ENCODE measurements at regions not wholly inside any gene's neighbourhood (a gene's known extent, or its start where the extent isn't known, plus 50 kb on each side); places are given as distances from the start of the nearest gene placed in this dataset.

DNA sequence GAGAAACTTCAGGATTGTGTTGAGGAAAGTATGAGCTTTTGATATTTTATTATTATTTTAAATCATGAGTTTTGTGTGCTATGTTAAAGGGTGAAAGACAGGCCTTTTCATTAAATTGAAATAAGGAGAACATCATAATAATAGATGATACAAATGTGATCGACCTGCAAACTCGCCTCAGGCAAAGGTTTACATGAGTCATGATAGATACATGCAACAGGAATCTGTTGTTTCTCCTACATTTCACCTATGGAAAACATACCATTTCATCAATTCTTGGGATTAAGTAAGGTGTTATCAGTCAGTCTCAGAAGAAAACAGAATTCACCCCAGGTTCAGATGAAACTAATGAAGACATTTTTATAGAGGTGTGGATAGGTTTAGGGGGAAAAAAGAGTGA, 1992.5 kb upstream of the PIK3C3 start:
- no peak overlapping the region for H3K4me2 ChIP-seq (ENCODE audit: low read length, poor library complexity, severe bottlenecking)
- no peak overlapping the region for H4K91ac ChIP-seq (ENCODE audit: low read length)
- no peak overlapping the region for H2BK120ac ChIP-seq (ENCODE audit: low read depth, low read length)
- no peak for DNase-seq
- no CpG with 5 or more reads among the region's 2 CpGs for WGBS
- H3K4ac ChIP-seq (ENCODE audit: low read depth in 1 of 2, low read length in 2 of 2) = no peak overlapping the region
- H3K4me3 ChIP-seq (ENCODE audit: insufficient read depth in 1 of 2, low read depth in 1 of 2, low read length in 2 of 2) = no peak overlapping the region
- H3K9ac ChIP-seq (ENCODE audit: low read length) = no peak overlapping the region
- no peak overlapping the region for H3K23ac ChIP-seq (ENCODE audit: low read length in 2 of 2)
- H2AK5ac ChIP-seq (ENCODE audit: low read length, severe bottlenecking) = no peak overlapping the region
- H4K8ac ChIP-seq (ENCODE audit: low read length) = no peak overlapping the region
- no peak overlapping the region for H2BK12ac ChIP-seq (ENCODE audit: low read length in 2 of 2)
- H2AFZ ChIP-seq (ENCODE audit: low read depth, low read length) = no peak overlapping the region
- H3K9me3 ChIP-seq (ENCODE audit: control insufficient read depth, low read length) = no peaks in the 10 kb centered on the region
- H3K36me3 ChIP-seq (ENCODE audit: control insufficient read depth in 1 of 2, insufficient read depth in 2 of 2, low read depth in 1 of 2, low read length in 2 of 2) = no peaks in the 10 kb centered on the region
- H2BK5ac ChIP-seq (ENCODE audit: low read depth, low read length, poor library complexity, severe bottlenecking) = no peak overlapping the region
- no peak overlapping the region for H3K18ac ChIP-seq (ENCODE audit: low read depth in 1 of 2, low read length in 2 of 2)
- no peaks in the 10 kb centered on the region for H3K27me3 ChIP-seq (ENCODE audit: control insufficient read depth in 1 of 2, insufficient read depth in 1 of 2, low read length in 2 of 2)
- H3K27ac ChIP-seq (ENCODE audit: low read length, poor library complexity, severe bottlenecking) = no peak overlapping the region
- H3K4me1 ChIP-seq (ENCODE audit: control insufficient read depth, insufficient read depth, low read depth, low read length) = no peaks in the 10 kb centered on the region
- H2BK15ac ChIP-seq (ENCODE audit: low read depth, poor library complexity, severe bottlenecking) = no peak overlapping the region
- no peak overlapping the region for H3K14ac ChIP-seq (ENCODE audit: low read length in 2 of 2)
- H3K79me1 ChIP-seq (replicated peaks; ENCODE audit: low read length, poor library complexity, severe bottlenecking) = no peaks in the 10 kb centered on the region

DNA sequence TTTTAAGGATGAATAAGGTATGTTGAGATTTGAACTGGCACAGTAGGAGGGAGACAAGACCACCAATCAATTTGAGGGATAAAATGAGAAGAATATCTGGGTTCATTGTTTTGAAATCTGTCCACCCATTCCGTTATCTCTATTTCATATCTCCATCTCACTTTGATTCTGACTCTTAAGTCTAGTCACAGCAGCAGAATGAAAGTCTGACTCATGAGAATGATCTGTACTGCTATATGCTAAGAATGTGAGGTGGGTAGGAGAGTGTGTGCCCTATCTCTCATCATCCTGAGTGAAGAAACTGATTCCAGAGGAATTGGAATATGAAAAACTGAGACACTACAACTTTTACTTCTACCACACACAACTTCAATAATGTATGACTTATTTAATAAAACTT, 1994.5 kb upstream of the PIK3C3 start:
- Histone ChIP-seq H3K27me3 (ENCODE audit: control insufficient read depth in 1 of 2, insufficient read depth in 1 of 2, low read length in 2 of 2) (no peaks in the 10 kb centered on the region), H3K18ac (ENCODE audit: low read depth in 1 of 2, low read length in 2 of 2) (no peak overlapping the region), H3K36me3 (ENCODE audit: control insufficient read depth in 1 of 2, insufficient read depth in 2 of 2, low read depth in 1 of 2, low read length in 2 of 2) (no peaks in the 10 kb centered on the region), H3K9me3 (ENCODE audit: control insufficient read depth, low read length) (no peaks in the 10 kb centered on the region), H2AFZ (ENCODE audit: low read depth, low read length) (no peak overlapping the region), H2BK120ac (ENCODE audit: low read depth, low read length) (no peak overlapping the region), H3K14ac (ENCODE audit: low read length in 2 of 2) (no peak overlapping the region), H3K27ac (ENCODE audit: low read length, poor library complexity, severe bottlenecking) (no peak overlapping the region), H2BK5ac (ENCODE audit: low read depth, low read length, poor library complexity, severe bottlenecking) (no peak overlapping the region), H3K4me1 (ENCODE audit: control insufficient read depth, insufficient read depth, low read depth, low read length) (no peaks in the 10 kb centered on the region), H2AK5ac (ENCODE audit: low read length, severe bottlenecking) (no peak overlapping the region), H3K9ac (ENCODE audit: low read length) (no peak overlapping the region), H3K79me1 (replicated peaks; ENCODE audit: low read length, poor library complexity, severe bottlenecking) (no peaks in the 10 kb centered on the region), H3K4ac (ENCODE audit: low read depth in 1 of 2, low read length in 2 of 2) (no peak overlapping the region), H2BK12ac (ENCODE audit: low read length in 2 of 2) (no peak overlapping the region), H2BK15ac (ENCODE audit: low read depth, poor library complexity, severe bottlenecking) (no peak overlapping the region), H4K91ac (ENCODE audit: low read length) (no peak overlapping the region), H4K8ac (ENCODE audit: low read length) (no peak overlapping the region), H3K23ac (ENCODE audit: low read length in 2 of 2) (no peak overlapping the region), H3K4me3 (ENCODE audit: insufficient read depth in 1 of 2, low read depth in 1 of 2, low read length in 2 of 2) (no peak overlapping the region), H3K4me2 (ENCODE audit: low read length, poor library complexity, severe bottlenecking) (no peak overlapping the region)
- WGBS = no CpG with 5 or more reads among the region's 1 CpG
- no peak for DNase-seq

DNA sequence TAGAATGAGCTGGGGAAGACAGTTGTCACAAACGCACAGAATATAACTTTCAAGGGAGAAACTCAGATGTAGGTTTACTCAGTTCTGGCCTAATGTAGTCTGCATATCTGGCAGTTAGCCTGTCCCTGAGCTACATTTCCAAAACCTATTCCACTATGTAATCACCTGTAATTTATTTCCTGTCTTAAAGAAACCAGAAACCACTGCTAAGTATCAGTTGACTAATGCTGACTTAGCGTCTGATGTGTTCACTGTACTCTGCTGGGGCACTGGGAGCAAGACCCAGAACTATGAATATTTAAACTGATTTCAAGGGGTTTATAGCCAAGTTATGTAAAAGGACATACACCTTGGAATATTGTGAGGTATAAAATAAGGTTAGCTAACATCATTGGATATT, 1995.2 kb upstream of the PIK3C3 start:
- H3K4me3 ChIP-seq (ENCODE audit: insufficient read depth in 1 of 2, low read depth in 1 of 2, low read length in 2 of 2) = no peak overlapping the region
- no peak overlapping the region for H2AK5ac ChIP-seq (ENCODE audit: low read length, severe bottlenecking)
- WGBS = 91% methylated on average over 2 of the region's 2 CpGs
- H2BK12ac ChIP-seq (ENCODE audit: low read length in 2 of 2) = no peak overlapping the region
- no peak overlapping the region for H3K27ac ChIP-seq (ENCODE audit: low read length, poor library complexity, severe bottlenecking)
- no peak overlapping the region for H3K4me2 ChIP-seq (ENCODE audit: low read length, poor library complexity, severe bottlenecking)
- no peaks in the 10 kb centered on the region for H3K9me3 ChIP-seq (ENCODE audit: control insufficient read depth, low read length)
- no peaks in the 10 kb centered on the region for H3K27me3 ChIP-seq (ENCODE audit: control insufficient read depth in 1 of 2, insufficient read depth in 1 of 2, low read length in 2 of 2)
- no peak overlapping the region for H4K8ac ChIP-seq (ENCODE audit: low read length)
- H3K18ac ChIP-seq (ENCODE audit: low read depth in 1 of 2, low read length in 2 of 2) = no peak overlapping the region
- H2BK120ac ChIP-seq (ENCODE audit: low read depth, low read length) = no peak overlapping the region
- no peak overlapping the region for H3K4ac ChIP-seq (ENCODE audit: low read depth in 1 of 2, low read length in 2 of 2)
- no peak overlapping the region for H2AFZ ChIP-seq (ENCODE audit: low read depth, low read length)
- H2BK15ac ChIP-seq (ENCODE audit: low read depth, poor library complexity, severe bottlenecking) = no peak overlapping the region
- no peak overlapping the region for H3K14ac ChIP-seq (ENCODE audit: low read length in 2 of 2)
- no peak overlapping the region for H2BK5ac ChIP-seq (ENCODE audit: low read depth, low read length, poor library complexity, severe bottlenecking)
- no peaks in the 10 kb centered on the region for H3K36me3 ChIP-seq (ENCODE audit: control insufficient read depth in 1 of 2, insufficient read depth in 2 of 2, low read depth in 1 of 2, low read length in 2 of 2)
- H3K79me1 ChIP-seq (replicated peaks; ENCODE audit: low read length, poor library complexity, severe bottlenecking) = no peaks in the 10 kb centered on the region
- H3K4me1 ChIP-seq (ENCODE audit: control insufficient read depth, insufficient read depth, low read depth, low read length) = no peaks in the 10 kb centered on the region
- H3K9ac ChIP-seq (ENCODE audit: low read length) = no peak overlapping the region
- no peak for DNase-seq
- no peak overlapping the region for H3K23ac ChIP-seq (ENCODE audit: low read length in 2 of 2)
- H4K91ac ChIP-seq (ENCODE audit: low read length) = no peak overlapping the region

DNA sequence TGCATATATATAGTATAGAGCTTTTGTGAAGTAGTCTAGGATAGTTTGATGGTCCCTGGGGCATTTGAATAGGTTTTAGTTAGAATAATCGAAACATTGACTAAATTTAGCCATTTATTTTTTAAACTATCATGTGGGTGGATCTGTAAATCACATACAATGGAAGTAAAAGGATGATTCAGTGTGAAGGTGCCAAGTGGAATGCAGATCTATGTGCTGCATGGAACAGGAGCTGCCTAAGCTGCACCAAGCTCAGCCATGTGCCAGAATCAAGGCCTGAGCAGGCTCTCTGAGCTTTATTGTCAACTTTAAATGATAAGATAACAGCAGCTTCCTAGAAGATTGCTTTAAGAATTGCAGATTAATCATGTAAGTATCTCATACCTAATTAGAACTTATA, 1996.2 kb upstream of the PIK3C3 start:
- H3K36me3 ChIP-seq (ENCODE audit: control insufficient read depth in 1 of 2, insufficient read depth in 2 of 2, low read depth in 1 of 2, low read length in 2 of 2) = no peaks in the 10 kb centered on the region
- H3K4me2 ChIP-seq (ENCODE audit: low read length, poor library complexity, severe bottlenecking) = no peak overlapping the region
- no peak overlapping the region for H2BK15ac ChIP-seq (ENCODE audit: low read depth, poor library complexity, severe bottlenecking)
- H2BK120ac ChIP-seq (ENCODE audit: low read depth, low read length) = no peak overlapping the region
- H2AK5ac ChIP-seq (ENCODE audit: low read length, severe bottlenecking) = no peak overlapping the region
- no peak overlapping the region for H2AFZ ChIP-seq (ENCODE audit: low read depth, low read length)
- no peaks in the 10 kb centered on the region for H3K79me1 ChIP-seq (replicated peaks; ENCODE audit: low read length, poor library complexity, severe bottlenecking)
- H4K8ac ChIP-seq (ENCODE audit: low read length) = no peak overlapping the region
- H4K91ac ChIP-seq (ENCODE audit: low read length) = no peak overlapping the region
- H3K18ac ChIP-seq (ENCODE audit: low read depth in 1 of 2, low read length in 2 of 2) = no peak overlapping the region
- H3K4me1 ChIP-seq (ENCODE audit: control insufficient read depth, insufficient read depth, low read depth, low read length) = no peaks in the 10 kb centered on the region
- no peak overlapping the region for H2BK12ac ChIP-seq (ENCODE audit: low read length in 2 of 2)
- no peaks in the 10 kb centered on the region for H3K9me3 ChIP-seq (ENCODE audit: control insufficient read depth, low read length)
- no peaks in the 10 kb centered on the region for H3K27me3 ChIP-seq (ENCODE audit: control insufficient read depth in 1 of 2, insufficient read depth in 1 of 2, low read length in 2 of 2)
- no peak overlapping the region for H3K9ac ChIP-seq (ENCODE audit: low read length)
- no peak overlapping the region for H3K27ac ChIP-seq (ENCODE audit: low read length, poor library complexity, severe bottlenecking)
- WGBS = no CpG with 5 or more reads among the region's 1 CpG
- H3K4ac ChIP-seq (ENCODE audit: low read depth in 1 of 2, low read length in 2 of 2) = no peak overlapping the region
- no peak for DNase-seq
- no peak overlapping the region for H3K4me3 ChIP-seq (ENCODE audit: insufficient read depth in 1 of 2, low read depth in 1 of 2, low read length in 2 of 2)
- H3K23ac ChIP-seq (ENCODE audit: low read length in 2 of 2) = no peak overlapping the region
- no peak overlapping the region for H2BK5ac ChIP-seq (ENCODE audit: low read depth, low read length, poor library complexity, severe bottlenecking)
- H3K14ac ChIP-seq (ENCODE audit: low read length in 2 of 2) = no peak overlapping the region
